ENCODE measurements at regions not wholly inside any gene's neighbourhood (a gene's known extent, or its start where the extent isn't known, plus 50 kb on each side); places are given as distances from the start of the nearest gene placed in this dataset.

DNA sequence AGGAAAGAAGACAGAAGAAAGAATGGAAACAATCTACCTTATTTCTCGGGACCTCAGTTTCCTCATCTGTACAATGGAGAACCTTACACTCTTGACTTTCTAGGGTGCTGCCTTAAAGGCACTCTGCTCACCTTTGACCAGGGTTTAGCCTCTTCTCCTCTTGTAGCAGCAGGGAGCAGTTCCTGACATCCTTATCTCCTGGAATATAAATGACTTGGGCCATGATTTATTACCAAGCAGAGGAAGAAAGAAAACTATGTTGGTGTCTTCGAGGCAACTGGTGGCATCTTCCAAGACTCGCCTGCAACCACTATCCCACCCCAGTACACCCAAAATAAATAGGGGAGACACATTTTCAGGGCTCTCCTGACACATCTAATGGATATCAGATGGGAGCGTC, 314.2 kb downstream of the BUD13 start:
- Histone ChIP-seq H3K4me3 (ENCODE audit: low read depth in 1 of 5, low read length in 5 of 5) (no peak overlapping the region), H3K27ac (ENCODE audit: low read depth, low read length) (no peak overlapping the region), H3K27me3 (ENCODE audit: control insufficient read depth in 5 of 5, insufficient read depth in 4 of 5, low read length in 5 of 5) (peaks cover 0 to 8% (median 3%) of the 10 kb centered on the region in 5 donors), H3K4me1 (ENCODE audit: control insufficient read depth in 5 of 5, insufficient read depth in 5 of 5, low read length in 5 of 5) (no peaks in the 10 kb centered on the region), H3K36me3 (ENCODE audit: control insufficient read depth in 5 of 5, insufficient read depth in 5 of 5, low read length in 5 of 5) (no peaks in the 10 kb centered on the region), H3K9me3 (ENCODE audit: control insufficient read depth in 5 of 5, low read length in 5 of 5) (no peaks in the 10 kb centered on the region), H3K9ac (ENCODE audit: low read length in 5 of 5) (no peak overlapping the region)

DNA sequence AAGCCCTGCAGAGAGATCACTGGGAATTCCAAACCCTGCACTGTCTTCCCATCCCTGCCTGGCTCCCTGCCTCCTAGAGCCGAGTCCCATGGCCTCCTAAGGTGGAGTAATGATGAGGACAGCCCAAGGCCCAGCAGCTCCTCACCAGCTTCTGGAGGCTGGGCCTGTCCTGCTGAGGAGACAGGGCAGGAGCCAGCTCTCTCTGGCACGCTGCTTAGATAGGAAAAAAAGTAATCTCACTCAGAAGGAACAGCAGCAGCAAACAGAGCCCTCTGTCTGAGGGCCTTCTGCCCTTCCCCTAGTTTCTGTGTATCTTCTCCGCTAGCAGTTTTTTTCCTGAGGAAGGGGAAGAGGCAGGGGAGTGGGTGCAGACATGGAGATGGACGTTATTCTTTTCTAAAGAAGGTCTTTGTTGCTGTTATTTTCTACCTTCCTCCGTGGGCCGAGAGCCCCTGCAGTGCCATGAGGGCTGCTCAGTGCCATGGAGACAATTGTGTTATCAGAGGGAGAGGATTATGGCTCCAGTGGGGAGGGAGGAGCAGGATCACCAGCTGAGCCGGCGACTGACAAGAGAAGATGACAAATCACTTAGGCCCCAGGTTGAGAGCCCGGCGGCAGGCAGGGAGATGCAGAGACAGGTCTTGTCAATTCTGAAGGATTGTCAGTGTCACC, 315.3 kb downstream of the BUD13 start:
- H3K27me3 ChIP-seq (ENCODE audit: control insufficient read depth in 5 of 5, insufficient read depth in 4 of 5, low read length in 5 of 5) = peaks cover 0 to 8% (median 3%) of the 10 kb centered on the region in 5 donors
- H3K4me3 ChIP-seq (ENCODE audit: low read depth in 1 of 5, low read length in 5 of 5) = no peak overlapping the region
- no peak overlapping the region for H3K27ac ChIP-seq (ENCODE audit: low read depth, low read length)
- H3K9ac ChIP-seq (ENCODE audit: low read length in 5 of 5) = no peak overlapping the region
- H3K4me1 ChIP-seq (ENCODE audit: control insufficient read depth in 5 of 5, insufficient read depth in 5 of 5, low read length in 5 of 5) = no peaks in the 10 kb centered on the region
- no peaks in the 10 kb centered on the region for H3K36me3 ChIP-seq (ENCODE audit: control insufficient read depth in 5 of 5, insufficient read depth in 5 of 5, low read length in 5 of 5)
- no peaks in the 10 kb centered on the region for H3K9me3 ChIP-seq (ENCODE audit: control insufficient read depth in 5 of 5, low read length in 5 of 5)

DNA sequence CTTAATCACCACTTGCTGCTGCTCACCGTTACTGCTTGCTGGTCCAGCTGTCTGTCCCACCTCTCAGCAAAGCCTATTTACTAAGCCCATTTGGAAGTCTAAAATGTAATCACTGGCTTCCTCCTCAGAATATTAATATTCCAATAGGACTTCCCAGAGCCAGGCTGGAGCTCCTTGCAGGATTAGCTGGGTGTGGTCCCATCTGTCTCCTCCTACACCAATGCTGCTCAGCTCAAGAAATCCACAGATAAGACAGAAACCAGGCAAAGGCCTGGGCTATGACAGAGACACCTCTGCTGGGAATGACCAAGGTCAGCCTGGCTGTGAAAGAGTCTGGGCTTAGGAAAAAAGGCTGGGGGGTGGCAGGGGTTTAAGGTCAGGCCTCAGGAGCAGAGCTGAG, 317.8 kb downstream of the BUD13 start:
- H3K27ac ChIP-seq (ENCODE audit: low read depth, low read length) = no peak overlapping the region
- H3K4me3 ChIP-seq (ENCODE audit: low read depth in 1 of 5, low read length in 5 of 5) = no peak overlapping the region
- no peaks in the 10 kb centered on the region for H3K4me1 ChIP-seq (ENCODE audit: control insufficient read depth in 5 of 5, insufficient read depth in 5 of 5, low read length in 5 of 5)
- H3K36me3 ChIP-seq (ENCODE audit: control insufficient read depth in 5 of 5, insufficient read depth in 5 of 5, low read length in 5 of 5) = no peaks in the 10 kb centered on the region
- H3K27me3 ChIP-seq (ENCODE audit: control insufficient read depth in 5 of 5, insufficient read depth in 4 of 5, low read length in 5 of 5) = peaks cover 0 to 3% (median 0%) of the 10 kb centered on the region in 5 donors
- no peak overlapping the region for H3K9ac ChIP-seq (ENCODE audit: low read length in 5 of 5)
- peaks cover 8 to 14% (median 8%) of the 10 kb centered on the region in 5 donors for H3K9me3 ChIP-seq (ENCODE audit: control insufficient read depth in 5 of 5, low read length in 5 of 5)

DNA sequence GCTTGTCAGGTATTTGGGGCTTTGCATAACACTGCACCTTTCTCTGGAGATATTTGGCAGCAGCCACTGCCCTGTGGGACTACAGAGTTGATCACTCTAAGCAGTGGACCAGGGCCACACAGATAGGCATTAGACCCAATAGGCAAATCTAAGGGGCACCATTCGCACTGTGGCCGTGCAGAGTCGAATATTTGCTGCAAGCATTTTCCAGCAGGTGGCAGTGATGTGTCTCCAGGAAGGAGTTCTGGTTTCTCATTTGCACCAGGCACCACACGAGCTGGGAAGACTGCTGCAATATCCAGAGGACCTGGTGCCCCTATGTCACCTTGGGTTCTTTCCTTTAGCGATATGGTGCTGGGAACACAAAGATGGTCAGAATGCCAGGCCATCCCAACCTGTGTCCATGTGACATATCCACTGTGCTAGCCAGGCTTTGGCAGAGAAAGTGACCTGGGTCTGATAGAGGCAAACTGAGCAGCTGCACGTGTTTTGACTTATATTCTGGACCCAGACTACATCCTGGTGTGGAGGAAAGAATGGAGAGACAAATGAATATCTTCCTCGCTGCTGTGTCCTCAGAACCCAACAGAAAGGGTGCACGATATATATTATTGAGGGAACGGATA, 318.7 kb downstream of the BUD13 start:
- Histone ChIP-seq H3K27me3 (ENCODE audit: control insufficient read depth in 5 of 5, insufficient read depth in 4 of 5, low read length in 5 of 5) (peaks cover 0 to 3% (median 0%) of the 10 kb centered on the region in 5 donors), H3K9me3 (ENCODE audit: control insufficient read depth in 5 of 5, low read length in 5 of 5) (peaks cover 8 to 17% (median 11%) of the 10 kb centered on the region in 5 donors), H3K27ac (ENCODE audit: low read depth, low read length) (no peak overlapping the region), H3K4me3 (ENCODE audit: low read depth in 1 of 5, low read length in 5 of 5) (no peak overlapping the region), H3K9ac (ENCODE audit: low read length in 5 of 5) (no peak overlapping the region), H3K4me1 (ENCODE audit: control insufficient read depth in 5 of 5, insufficient read depth in 5 of 5, low read length in 5 of 5) (no peaks in the 10 kb centered on the region), H3K36me3 (ENCODE audit: control insufficient read depth in 5 of 5, insufficient read depth in 5 of 5, low read length in 5 of 5) (no peaks in the 10 kb centered on the region)

DNA sequence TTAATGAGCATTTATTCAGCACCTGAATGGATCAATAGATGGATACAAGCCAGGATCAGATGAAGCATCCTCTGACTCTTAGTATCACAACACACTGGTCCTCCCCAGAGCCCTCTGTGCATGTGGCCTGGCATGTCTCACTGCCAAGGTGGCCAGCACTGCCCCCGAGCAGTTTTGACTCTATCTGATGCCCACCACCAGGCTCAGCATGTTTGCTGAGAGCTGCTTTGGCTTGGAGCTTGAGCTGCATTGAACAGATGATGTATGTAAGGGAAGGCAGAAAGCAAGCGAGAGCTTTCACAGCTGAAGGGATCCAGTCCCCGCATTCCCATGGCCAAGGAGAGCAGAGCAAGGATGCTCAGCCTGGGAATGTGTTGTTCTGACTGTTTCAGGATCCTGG, 320.3 kb downstream of the BUD13 start:
- H3K4me1 ChIP-seq (ENCODE audit: control insufficient read depth in 5 of 5, insufficient read depth in 5 of 5, low read length in 5 of 5) = no peaks in the 10 kb centered on the region
- H3K27ac ChIP-seq (ENCODE audit: low read depth, low read length) = no peak overlapping the region
- H3K27me3 ChIP-seq (ENCODE audit: control insufficient read depth in 5 of 5, insufficient read depth in 4 of 5, low read length in 5 of 5) = peaks cover 0 to 3% (median 0%) of the 10 kb centered on the region in 5 donors

DNA sequence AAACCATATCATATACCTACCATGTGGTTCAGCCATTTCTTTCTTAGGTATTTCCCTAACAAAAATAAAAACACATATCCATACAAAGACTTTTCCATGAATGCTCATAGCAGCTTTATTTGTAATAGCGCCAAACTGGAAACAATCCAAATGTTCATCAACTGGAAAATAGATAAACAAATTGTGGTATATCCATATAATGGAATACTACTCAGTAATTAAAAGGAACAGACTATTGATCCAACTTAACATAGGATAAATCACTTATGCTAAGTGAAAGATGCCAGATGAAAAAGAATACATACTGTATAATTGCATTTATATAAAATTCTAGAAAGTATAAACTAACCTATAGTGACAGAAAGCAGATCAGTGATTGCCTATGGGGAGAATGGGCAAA, 323.3 kb downstream of the BUD13 start:
- Histone ChIP-seq H3K27me3 (ENCODE audit: control insufficient read depth in 5 of 5, insufficient read depth in 4 of 5, low read length in 5 of 5) (no peaks in the 10 kb centered on the region), H3K9ac (ENCODE audit: low read length in 5 of 5) (no peak overlapping the region), H3K4me3 (ENCODE audit: low read depth in 1 of 5, low read length in 5 of 5) (no peak overlapping the region), H3K9me3 (ENCODE audit: control insufficient read depth in 5 of 5, low read length in 5 of 5) (peaks cover 8 to 17% (median 11%) of the 10 kb centered on the region in 5 donors), H3K36me3 (ENCODE audit: control insufficient read depth in 5 of 5, insufficient read depth in 5 of 5, low read length in 5 of 5) (no peaks in the 10 kb centered on the region), H3K27ac (ENCODE audit: low read depth, low read length) (no peak overlapping the region), H3K4me1 (ENCODE audit: control insufficient read depth in 5 of 5, insufficient read depth in 5 of 5, low read length in 5 of 5) (no peaks in the 10 kb centered on the region)

More for the DNA sequence above, 320.3 kb downstream of the BUD13 start:
- Histone ChIP-seq H3K9ac (ENCODE audit: low read length in 5 of 5) (no peak overlapping the region), H3K36me3 (ENCODE audit: control insufficient read depth in 5 of 5, insufficient read depth in 5 of 5, low read length in 5 of 5) (no peaks in the 10 kb centered on the region), H3K9me3 (ENCODE audit: control insufficient read depth in 5 of 5, low read length in 5 of 5) (peaks cover 8 to 17% (median 11%) of the 10 kb centered on the region in 5 donors), H3K4me3 (ENCODE audit: low read depth in 1 of 5, low read length in 5 of 5) (no peak overlapping the region)

DNA sequence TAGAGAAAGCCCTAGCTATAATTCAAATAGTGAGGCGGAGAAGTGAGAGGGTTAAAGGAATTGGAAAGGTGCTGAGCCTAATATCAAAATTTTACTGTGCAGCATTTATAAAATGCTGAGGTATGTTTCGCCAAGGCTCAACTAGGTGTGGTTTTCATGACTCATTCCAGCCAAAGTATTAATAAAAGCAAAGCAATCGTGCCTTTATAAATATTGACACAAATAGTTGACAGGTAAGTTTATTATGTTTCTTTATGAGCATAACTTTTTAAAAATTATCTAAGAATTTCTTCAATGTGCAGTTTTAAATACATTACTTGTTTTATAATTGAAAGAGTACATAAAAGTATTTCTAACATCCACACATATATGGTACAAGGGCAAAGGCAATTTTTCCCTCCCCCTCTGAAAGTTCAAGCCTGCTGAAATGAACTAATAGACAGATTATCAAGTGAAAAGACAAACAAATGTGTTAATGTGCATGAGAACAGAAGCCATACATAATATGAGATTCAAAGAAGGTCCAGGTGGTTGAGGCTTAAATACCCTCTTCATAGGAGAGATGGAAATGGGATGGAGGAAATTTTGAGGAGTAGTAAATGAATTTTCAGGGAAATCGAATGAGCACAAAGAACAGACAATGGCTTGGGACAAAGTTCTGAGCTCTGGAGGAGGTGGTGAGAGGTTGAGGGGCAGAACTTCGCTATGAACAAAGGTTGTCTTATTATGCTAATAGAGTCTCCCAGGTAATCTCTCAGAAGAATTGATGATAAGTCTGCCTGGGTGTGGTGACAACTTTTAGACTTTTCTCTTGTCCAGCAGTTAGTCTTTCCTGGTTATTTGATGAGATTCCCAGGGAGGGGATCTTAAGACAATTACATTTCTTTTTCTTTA, 326.5 kb downstream of the BUD13 start:
- no peak overlapping the region for H3K9ac ChIP-seq (ENCODE audit: low read length in 5 of 5)
- H3K27me3 ChIP-seq (ENCODE audit: control insufficient read depth in 5 of 5, insufficient read depth in 4 of 5, low read length in 5 of 5) = no peaks in the 10 kb centered on the region
- H3K36me3 ChIP-seq (ENCODE audit: control insufficient read depth in 5 of 5, insufficient read depth in 5 of 5, low read length in 5 of 5) = no peaks in the 10 kb centered on the region
- no peak overlapping the region for H3K27ac ChIP-seq (ENCODE audit: low read depth, low read length)
- no peak overlapping the region for H3K4me3 ChIP-seq (ENCODE audit: low read depth in 1 of 5, low read length in 5 of 5)
- H3K9me3 ChIP-seq (ENCODE audit: control insufficient read depth in 5 of 5, low read length in 5 of 5) = peaks cover 0 to 27% (median 13%) of the 10 kb centered on the region in 5 donors
- H3K4me1 ChIP-seq (ENCODE audit: control insufficient read depth in 5 of 5, insufficient read depth in 5 of 5, low read length in 5 of 5) = no peaks in the 10 kb centered on the region

DNA sequence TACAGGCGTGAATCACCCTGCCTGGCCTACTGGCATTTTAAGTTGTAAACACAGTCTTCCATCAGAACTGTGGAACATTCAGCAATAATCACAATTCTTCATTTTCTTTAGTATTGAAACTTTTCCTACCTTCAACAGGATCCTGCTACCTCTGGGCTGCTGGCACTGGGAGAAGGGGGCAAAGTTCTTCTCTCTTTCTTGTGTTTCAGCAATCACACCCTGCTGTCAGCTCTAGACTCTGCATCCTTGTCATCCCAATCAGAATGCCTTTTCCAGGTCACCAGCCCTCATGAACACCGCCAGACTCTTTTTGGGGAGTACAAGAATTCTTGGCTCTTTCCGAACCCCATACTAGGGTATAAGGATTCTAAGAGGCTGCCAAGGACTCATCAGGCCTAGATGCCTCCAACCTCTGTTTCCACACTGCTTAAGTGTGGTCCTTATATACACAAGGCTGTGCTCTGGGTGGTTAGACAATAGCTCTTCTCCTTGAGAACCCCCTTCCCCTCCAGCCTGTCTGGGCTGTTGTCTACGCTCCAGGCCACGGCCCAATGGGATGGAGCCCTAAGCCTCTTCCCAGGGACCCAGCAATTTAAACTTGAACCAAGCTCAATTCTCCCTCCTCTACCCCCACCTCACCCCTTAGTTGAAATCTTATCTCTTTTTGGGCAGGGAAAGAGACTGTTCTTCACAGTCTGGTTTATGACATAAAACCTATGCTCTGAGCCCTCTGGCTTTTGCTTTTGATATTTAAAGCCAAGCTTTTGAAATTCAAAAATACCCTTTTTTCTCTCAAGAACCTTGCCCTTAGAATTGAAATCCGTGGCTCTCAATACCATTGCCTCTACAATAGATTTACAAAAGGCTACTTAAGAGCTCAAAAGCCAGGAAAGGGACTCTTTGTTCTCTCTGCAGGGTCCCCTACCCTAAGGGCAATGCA, 327.4 kb downstream of the BUD13 start:
- Histone ChIP-seq H3K36me3 (ENCODE audit: control insufficient read depth in 5 of 5, insufficient read depth in 5 of 5, low read length in 5 of 5) (no peaks in the 10 kb centered on the region), H3K27me3 (ENCODE audit: control insufficient read depth in 5 of 5, insufficient read depth in 4 of 5, low read length in 5 of 5) (no peaks in the 10 kb centered on the region), H3K9ac (ENCODE audit: low read length in 5 of 5) (no peak overlapping the region), H3K4me1 (ENCODE audit: control insufficient read depth in 5 of 5, insufficient read depth in 5 of 5, low read length in 5 of 5) (no peaks in the 10 kb centered on the region), H3K9me3 (ENCODE audit: control insufficient read depth in 5 of 5, low read length in 5 of 5) (peaks cover 2 to 28% (median 16%) of the 10 kb centered on the region in 5 donors), H3K27ac (ENCODE audit: low read depth, low read length) (no peak overlapping the region), H3K4me3 (ENCODE audit: low read depth in 1 of 5, low read length in 5 of 5) (no peak overlapping the region)

DNA sequence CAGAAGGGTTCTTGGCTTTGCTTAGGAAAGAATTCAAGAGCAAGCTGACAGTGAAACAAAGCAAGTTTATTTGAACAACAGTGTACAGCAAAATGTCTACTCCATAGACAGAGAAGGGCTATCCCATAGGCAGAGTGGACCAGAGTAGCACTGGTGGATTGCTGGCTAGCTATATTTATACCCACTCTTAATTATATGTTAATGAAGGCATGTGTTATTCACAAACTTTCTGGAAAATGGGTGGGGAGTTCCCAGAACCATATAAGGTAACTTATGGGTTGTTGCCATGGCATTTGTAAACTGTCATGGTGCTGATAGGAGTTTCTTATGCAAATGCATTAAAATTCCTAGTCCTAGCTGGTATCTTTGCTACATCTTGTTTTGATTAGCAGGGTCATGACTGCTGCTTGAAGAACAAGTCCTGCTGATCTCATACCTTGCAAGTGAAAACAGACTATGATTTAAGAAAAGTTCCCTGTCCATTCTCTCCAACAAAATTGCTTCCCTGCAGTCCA, 330.5 kb downstream of the BUD13 start:
- Histone ChIP-seq H3K9me3 (ENCODE audit: control insufficient read depth in 5 of 5, low read length in 5 of 5) (peaks cover 2 to 21% (median 17%) of the 10 kb centered on the region in 5 donors), H3K4me1 (ENCODE audit: control insufficient read depth in 5 of 5, insufficient read depth in 5 of 5, low read length in 5 of 5) (no peaks in the 10 kb centered on the region), H3K9ac (ENCODE audit: low read length in 5 of 5) (no peak overlapping the region), H3K36me3 (ENCODE audit: control insufficient read depth in 5 of 5, insufficient read depth in 5 of 5, low read length in 5 of 5) (no peaks in the 10 kb centered on the region), H3K4me3 (ENCODE audit: low read depth in 1 of 5, low read length in 5 of 5) (no peak overlapping the region), H3K27ac (ENCODE audit: low read depth, low read length) (no peak overlapping the region), H3K27me3 (ENCODE audit: control insufficient read depth in 5 of 5, insufficient read depth in 4 of 5, low read length in 5 of 5) (no peaks in the 10 kb centered on the region)
